ENCODE measurements at regions not wholly inside any gene's neighbourhood (a gene's known extent, or its start where the extent isn't known, plus 50 kb on each side); places are given as distances from the start of the nearest gene placed in this dataset.

- no peak for DNase-seq
These were observed 68.2 kb downstream of the MFAP3 start for GRCh38 chr5:154107010-154107409.

- DNase-seq: no peak
These were observed 69.0 kb downstream of the MFAP3 start for GRCh38 chr5:154107756-154108155.

GRCh38 chr5:154109416-154110106 is 70.8 kb downstream of the MFAP3 start:
- DNase-seq: no peak

GRCh38 chr5:154110107-154110453 is 71.3 kb downstream of the MFAP3 start:
- DNase-seq: no peak

- DNase-seq: no peak
These were observed 71.9 kb downstream of the MFAP3 start for GRCh38 chr5:154110716-154111115.

DNA sequence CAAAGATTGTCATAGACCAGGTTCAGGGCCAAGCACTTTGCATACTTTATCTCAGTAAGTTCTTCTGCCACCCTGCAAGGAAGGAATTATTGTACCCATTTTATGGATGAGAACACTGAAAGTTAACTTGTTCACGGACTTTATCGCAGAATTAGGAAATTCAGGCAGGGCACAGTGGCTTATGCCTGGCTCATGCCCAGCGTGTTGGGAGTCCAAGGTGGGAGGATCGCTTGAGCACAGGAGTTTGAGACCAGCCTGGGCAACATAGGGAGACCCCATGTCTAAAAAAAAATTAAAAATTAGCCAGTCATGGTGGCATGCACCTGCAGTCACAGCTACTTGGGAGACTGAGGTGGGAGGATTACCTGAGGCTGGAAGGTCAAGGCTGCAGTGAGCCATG is 72.4 kb downstream of the MFAP3 start:
- DNase-seq: no peak

- DNase-seq: no peak
These were observed 73.5 kb downstream of the MFAP3 start for GRCh38 chr5:154112255-154112654.

- DNase-seq: no peak
These were observed 75.2 kb upstream of the GALNT10 start for GRCh38 chr5:154115291-154115690.

- peak; percentile 24 for DNase-seq
These were observed 73.5 kb upstream of the GALNT10 start for GRCh38 chr5:154117050-154117449.

DNA sequence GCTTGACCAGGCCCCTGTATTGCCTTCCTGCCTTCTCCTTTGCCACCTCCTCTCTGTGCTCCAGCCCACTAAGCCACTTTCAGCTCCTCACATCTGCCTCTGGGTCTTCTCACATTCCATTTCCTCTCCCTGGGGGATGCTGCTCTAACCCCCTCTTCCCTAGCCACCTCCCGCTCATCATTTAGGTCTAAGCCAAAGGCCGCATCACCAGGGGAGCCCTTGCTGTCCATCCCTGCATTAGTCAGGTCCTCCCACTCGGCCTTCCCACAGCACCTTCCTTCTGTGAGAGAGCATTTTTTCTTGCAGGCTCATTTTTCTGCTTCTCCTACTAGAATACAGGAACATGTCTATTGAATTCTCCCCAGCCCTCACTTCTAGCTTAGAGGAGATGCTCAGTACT is 72.6 kb upstream of the GALNT10 start:
- DNase-seq: peak; percentile 39

- peak; percentile 40 for DNase-seq
These were observed 72.1 kb upstream of the GALNT10 start for GRCh38 chr5:154118385-154118784.

GRCh38 chr5:154118893-154119336 is 71.6 kb upstream of the GALNT10 start:
- no peak for DNase-seq

DNA sequence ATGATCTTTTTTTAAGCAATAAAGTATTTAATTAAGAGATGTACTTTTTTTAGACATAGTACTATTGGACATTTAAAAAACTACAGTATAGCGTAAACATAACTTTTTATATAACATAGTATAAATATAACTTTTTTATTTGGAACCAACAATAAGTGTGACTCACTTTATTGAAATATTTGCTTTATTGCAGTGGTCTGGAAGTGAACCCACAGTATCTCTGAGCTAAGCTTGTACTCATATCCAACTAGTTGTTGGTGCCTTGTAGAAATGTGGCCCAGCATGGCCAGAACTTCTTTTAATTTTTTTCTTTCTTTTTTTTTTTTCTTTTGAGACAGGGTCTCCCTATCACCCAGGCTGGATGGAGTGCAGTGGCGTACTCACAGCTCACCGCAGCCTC is 61.5 kb upstream of the GALNT10 start:
- DNase-seq: no peak

GRCh38 chr5:154129921-154130320 is 60.6 kb upstream of the GALNT10 start:
- DNase-seq: no peak

DNA sequence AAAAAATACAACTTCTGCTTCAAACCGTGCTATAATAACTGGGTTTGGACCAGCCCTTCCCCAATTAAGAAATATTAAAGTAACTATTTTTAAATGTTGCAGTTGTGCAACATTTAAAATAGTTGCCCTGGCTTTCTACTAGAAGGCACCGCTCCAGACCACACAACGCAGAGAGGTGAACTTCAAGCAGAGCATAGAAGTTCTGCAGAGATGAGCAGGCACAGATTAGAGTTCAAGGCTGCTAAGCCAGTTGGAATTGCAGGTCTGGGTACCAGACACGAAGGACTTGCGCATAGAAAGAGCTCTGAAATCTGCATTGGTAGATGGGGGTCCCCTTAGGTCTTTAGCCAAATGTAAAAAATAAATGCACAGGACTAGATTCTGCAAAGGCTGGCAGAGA is 58.7 kb upstream of the GALNT10 start:
- no peak for DNase-seq

GRCh38 chr5:154132718-154133307 is 57.7 kb upstream of the GALNT10 start:
- no peak for DNase-seq

DNA sequence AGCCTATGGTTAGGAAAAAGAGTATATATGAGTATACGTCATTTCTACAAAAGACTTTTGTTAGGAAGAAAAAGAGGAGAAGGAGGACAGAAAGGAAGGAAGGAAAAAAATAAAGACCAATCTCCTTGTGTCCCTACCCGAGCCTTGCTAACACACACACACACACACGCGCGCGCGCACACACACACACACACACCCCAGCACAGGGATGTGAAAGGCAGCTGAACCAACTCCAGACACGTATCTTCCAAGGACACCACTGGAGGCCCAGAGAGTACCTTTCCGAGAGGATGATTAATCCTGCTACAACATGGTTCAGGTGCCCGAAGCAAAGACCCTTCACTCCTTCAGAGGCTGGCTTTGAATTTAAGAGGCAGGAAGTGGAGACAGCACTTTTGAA is 56.9 kb upstream of the GALNT10 start:
- no peak for DNase-seq

- no peak for DNase-seq
These were observed 56.0 kb upstream of the GALNT10 start for GRCh38 chr5:154134499-154134898.

GRCh38 chr5:154135125-154135817 is 55.3 kb upstream of the GALNT10 start:
- no peak for DNase-seq

- no peak for DNase-seq
These were observed 54.4 kb upstream of the GALNT10 start for GRCh38 chr5:154136141-154136540.

GRCh38 chr5:154138701-154139100 is 51.8 kb upstream of the GALNT10 start:
- no peak for DNase-seq

GRCh38 chr5:154140381-154140780 is 50.2 kb upstream of the GALNT10 start:
- DNase-seq: no peak
